Motor neuron (in vitro differentiated cells): ENCODE measurements at regions not wholly inside any gene's neighbourhood (a gene's known extent, or its start where the extent isn't known, plus 50 kb on each side); places are given as distances from the start of the nearest gene placed in this dataset.

ENCODE experiments used
- ATAC-seq, 8 experiments: fragments of 200-7000 bp; cut with Tn5 transposase; replicated peaks in 6 of 8; 2 replicates each; pipeline ENCODE4 v1.8.0; 2021; ENCODE audit warnings: mild to moderate bottlenecking in 8 of 8, moderate library complexity in 8 of 8
- H3K27ac ChIP-seq, 2 donors: fragments of 250-450 bp; sonication (Bioruptor Pico); 2 replicates each; pipeline ENCODE4 v1.9.0; 2021; ENCODE audit warnings: antibody characterized with exemption in 2 of 2, mild to moderate bottlenecking in 2 of 2, moderate library complexity in 1 of 2
- H3K4me1 ChIP-seq, 2 donors: fragments of 250-450 bp; sonication (Bioruptor Pico); replicated peaks in 1 of 2; 2 replicates each; pipeline ENCODE4 v1.6.1; 2021; ENCODE audit warnings: antibody characterized with exemption in 2 of 2, mild to moderate bottlenecking in 2 of 2, moderate library complexity in 1 of 2
- H3K4me3 ChIP-seq, 5 donors: fragments of 250-450 bp; sonication (Bioruptor Pico); 2 replicates each; pipeline ENCODE4 v1.9.0; 2021; ENCODE audit warnings: antibody characterized with exemption in 5 of 5, mild to moderate bottlenecking in 5 of 5, moderate library complexity in 4 of 5
- WGBS, 10 experiments: fragments of 450-650 bp; shearing (Covaris generic); methylation state at CpG; one replicate each; pipeline ENCODE4 v1.0.0; 2022; 5-methylcytosine and 5-hydroxymethylcytosine counted together
- in situ Hi-C, 9 experiments: fragments of 400-800 bp; cut with MboI; loops; one replicate each; pipeline ENCODE4 v1.15.0; 2021; ENCODE audit warnings: low sequenced_read_pairs in 9 of 9, low pct_unique_long_range_greater_than_20kb in 2 of 9; ENCODE audit not compliant: unreplicated experiment in 9 of 9

GRCh38 chr1:14323568-14324247 is 274.8 kb upstream of the KAZN start:
- 0 to 80% (median 76%) methylated on average over 1 to 2 of the region's 2 CpGs; no CpG with 5 or more reads in 2 of the 10 experiments for WGBS, 10 experiments
- peaks cover 0 to 9% of the 10 kb centered on the region in 2 donors for H3K4me1 ChIP-seq
- H3K4me3 ChIP-seq = no peak overlapping the region
- no peak for ATAC-seq
- in situ Hi-C loops = no loop called here
- H3K27ac ChIP-seq = no peak overlapping the region

GRCh38 chr1:14324248-14324630 is 274.2 kb upstream of the KAZN start:
- in situ Hi-C loops = no loop called here
- no peak for ATAC-seq
- Histone ChIP-seq H3K4me3 (no peak overlapping the region), H3K27ac (no peak overlapping the region), H3K4me1 (peaks cover 0 to 9% of the 10 kb centered on the region in 2 donors)
- WGBS, 10 experiments = 0 to 65% (median 33%) methylated on average over 1 to 2 of the region's 2 CpGs; no CpG with 5 or more reads in 2 of the 10 experiments

GRCh38 chr1:14326857-14327256 is 271.6 kb upstream of the KAZN start:
- ATAC-seq = no peak
- no peak overlapping the region for H3K27ac ChIP-seq
- in situ Hi-C loops = no loop called here
- no peaks in the 10 kb centered on the region for H3K4me1 ChIP-seq
- 39 to 100% (median 97%) methylated on average over 1 to 3 of the region's 3 CpGs; no CpG with 5 or more reads in 3 of the 10 experiments for WGBS, 10 experiments
- no peak overlapping the region for H3K4me3 ChIP-seq

GRCh38 chr1:14328685-14329084 is 269.8 kb upstream of the KAZN start:
- no peaks in the 10 kb centered on the region for H3K4me1 ChIP-seq
- no peak overlapping the region for H3K4me3 ChIP-seq
- H3K27ac ChIP-seq = no peak overlapping the region
- ATAC-seq = peak in 2 of 8 experiments; percentile 58 to 71
- in situ Hi-C loops = no loop called here

- H3K27ac ChIP-seq = no peak overlapping the region
- H3K4me1 ChIP-seq = no peaks in the 10 kb centered on the region
- no peak overlapping the region for H3K4me3 ChIP-seq
- in situ Hi-C loops = no loop called here
- WGBS, 10 experiments = 38 to 96% (median 86%) methylated on average over 1 to 4 of the region's 4 CpGs
- no peak for ATAC-seq
Observed at GRCh38 chr1:14332158-14332557, 266.3 kb upstream of the KAZN start.

- in situ Hi-C loops = no loop called here
- Histone ChIP-seq H3K27ac (no peak overlapping the region), H3K4me3 (no peak overlapping the region), H3K4me1 (no peaks in the 10 kb centered on the region)
- WGBS, 10 experiments = 6 to 100% (median 62%) methylated on average over 1 to 5 of the region's 7 CpGs
- ATAC-seq = peak in 4 of 8 experiments; percentile 27 to 42 (median 32)
Observed at GRCh38 chr1:14334336-14335176, 263.9 kb upstream of the KAZN start.

GRCh38 chr1:14338509-14338908 is 260.0 kb upstream of the KAZN start:
- in situ Hi-C loops = no loop called here
- H3K4me1 ChIP-seq = no peaks in the 10 kb centered on the region
- 47 to 97% (median 92%) methylated on average over 2 to 3 of the region's 3 CpGs for WGBS, 10 experiments
- H3K27ac ChIP-seq = no peak overlapping the region
- no peak overlapping the region for H3K4me3 ChIP-seq
- ATAC-seq = no peak

- in situ Hi-C loops = no loop called here
- H3K4me3 ChIP-seq = no peak overlapping the region
- 44 to 74% (median 62%) methylated on average over 4 to 5 of the region's 5 CpGs; no CpG with 5 or more reads in 2 of the 10 experiments for WGBS, 10 experiments
- peak in 1 of 8 experiments; percentile 22 for ATAC-seq
- no peak overlapping the region for H3K27ac ChIP-seq
- H3K4me1 ChIP-seq = no peaks in the 10 kb centered on the region
Observed at GRCh38 chr1:14339288-14339687, 259.2 kb upstream of the KAZN start.

- no peak overlapping the region for H3K4me3 ChIP-seq
- H3K4me1 ChIP-seq = no peaks in the 10 kb centered on the region
- ATAC-seq = peak in 2 of 8 experiments; percentile 67 to 78
- H3K27ac ChIP-seq = no peak overlapping the region
- in situ Hi-C loops = no loop called here
- WGBS, 10 experiments = 29 to 83% (median 67%) methylated on average over 1 to 5 of the region's 5 CpGs
Observed at GRCh38 chr1:14340002-14340785, 258.3 kb upstream of the KAZN start.

- H3K27ac ChIP-seq = no peak overlapping the region
- 20 to 100% (median 93%) methylated on average over 1 to 3 of the region's 3 CpGs; no CpG with 5 or more reads in 2 of the 10 experiments for WGBS, 10 experiments
- no peak overlapping the region for H3K4me3 ChIP-seq
- H3K4me1 ChIP-seq = peaks cover 0 to under 1% of the 10 kb centered on the region in 2 donors
- no peak for ATAC-seq
- in situ Hi-C loops = no loop called here
Observed at GRCh38 chr1:14341147-14341546, 257.3 kb upstream of the KAZN start.

- no peak overlapping the region for H3K27ac ChIP-seq
- in situ Hi-C loops = no loop called here
- 0 to 73% (median 51%) methylated on average over 1 to 8 of the region's 8 CpGs for WGBS, 10 experiments
- peaks cover 0 to 2% of the 10 kb centered on the region in 2 donors for H3K4me1 ChIP-seq
- ATAC-seq = peak in 7 of 8 experiments; percentile 18 to 93 (median 46)
- no peak overlapping the region for H3K4me3 ChIP-seq
Observed at GRCh38 chr1:14345946-14346550, 252.4 kb upstream of the KAZN start.

GRCh38 chr1:14347186-14347585 is 251.3 kb upstream of the KAZN start:
- WGBS, 10 experiments = 0 to 100% (median 81%) methylated on average over 1 to 6 of the region's 6 CpGs; no CpG with 5 or more reads in 2 of the 10 experiments
- no peak overlapping the region for H3K4me3 ChIP-seq
- in situ Hi-C loops = no loop called here
- H3K27ac ChIP-seq = no peak overlapping the region
- peaks cover 0 to 2% of the 10 kb centered on the region in 2 donors for H3K4me1 ChIP-seq
- ATAC-seq = no peak

- in situ Hi-C loops = no loop called here
- H3K4me1 ChIP-seq = peaks cover 0 to 2% of the 10 kb centered on the region in 2 donors
- no peak overlapping the region for H3K4me3 ChIP-seq
- no peak for ATAC-seq
- H3K27ac ChIP-seq = no peak overlapping the region
- WGBS, 10 experiments = 21 to 100% (median 77%) methylated on average over 1 to 3 of the region's 3 CpGs
Observed at GRCh38 chr1:14347776-14348175, 250.7 kb upstream of the KAZN start.
